Activated T-helper 2 cell treated with anti-CD3 and anti-CD28 coated beads, Interferon-gamma antibody, Interleukin-2, Interleukin-4, amounts not matched to agents 10 μg/mL and 5 μg/mL and 100 μg/mL, durations not matched to agents 14 hours and 24 hours and 36 hours (primary cell): ENCODE measurements at regions not wholly inside any gene's neighbourhood (a gene's known extent, or its start where the extent isn't known, plus 50 kb on each side); places are given as distances from the start of the nearest gene placed in this dataset.
"Not testable (repeated sequence)": the region's sequence is repeated elsewhere in the genome, so short reads cannot be mapped to it uniquely, and the experiment has no call there.

Experiments used
- DNase-seq: peaks from one replicate; pipeline ENCODE4 v3.0.0; 2021; ENCODE audit warnings: low spot score
- H3K27ac Mint-ChIP-seq: one replicate; pipeline ENCODE4 v1.8.0; 2021; ENCODE audit warnings: mixed read lengths
- H3K27me3 Mint-ChIP-seq: one replicate; pipeline ENCODE4 v1.8.0; 2021; ENCODE audit warnings: low read depth, mixed read lengths
- H3K36me3 Mint-ChIP-seq: one replicate; pipeline ENCODE4 v1.8.0; 2021; ENCODE audit warnings: low read depth, mixed read lengths
- H3K4me1 Mint-ChIP-seq: one replicate; pipeline ENCODE4 v1.8.0; 2021; ENCODE audit warnings: low read depth, mixed read lengths
- H3K4me3 Mint-ChIP-seq: one replicate; pipeline ENCODE4 v1.8.0; 2021; ENCODE audit warnings: low read depth, mild to moderate bottlenecking, moderate library complexity, mixed read lengths
- H3K9me3 Mint-ChIP-seq: one replicate; pipeline ENCODE4 v1.8.0; 2021; ENCODE audit warnings: mixed read lengths
- intact Hi-C: fragments of 100-400 bp; cut with micrococcal nuclease; formaldehyde crosslinking; loops from one replicate; pipeline ENCODE4 v1.15.1; 2023

- DNase-seq = no peak
- H3K36me3 Mint-ChIP-seq = no peaks in the 10 kb centered on the region
- no peak overlapping the region for H3K27ac Mint-ChIP-seq
- intact Hi-C loops = no loop called here
- no peak overlapping the region for H3K4me3 Mint-ChIP-seq
- H3K9me3 Mint-ChIP-seq = no peaks in the 10 kb centered on the region
- no peaks in the 10 kb centered on the region for H3K27me3 Mint-ChIP-seq
- H3K4me1 Mint-ChIP-seq = no peaks in the 10 kb centered on the region
Observed at GRCh38 chr7:10734595-10734994, 239.1 kb upstream of the PHF14 start.

DNA sequence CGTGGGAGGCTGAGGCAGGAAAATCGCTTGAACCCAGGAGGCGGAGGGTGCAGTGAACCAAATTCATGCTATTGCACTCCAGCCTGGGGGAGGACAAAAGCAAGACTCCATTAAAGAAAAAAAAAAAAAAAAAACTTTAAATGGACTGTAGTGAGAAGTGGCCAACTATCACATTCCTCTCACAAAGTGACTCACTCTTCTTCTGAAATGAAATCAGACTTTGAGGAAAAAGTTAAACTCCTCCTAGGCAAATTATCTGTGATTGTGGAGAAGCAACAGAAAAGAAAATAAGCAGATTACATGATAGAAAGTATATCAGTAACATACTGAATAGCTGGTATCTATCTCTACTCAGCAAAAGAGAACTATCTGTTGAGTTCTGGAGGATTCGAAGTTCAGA lies 234.3 kb upstream of the PHF14 start:
- no peak overlapping the region for H3K4me3 Mint-ChIP-seq
- no peaks in the 10 kb centered on the region for H3K27me3 Mint-ChIP-seq
- H3K36me3 Mint-ChIP-seq = no peaks in the 10 kb centered on the region
- no peak overlapping the region for H3K27ac Mint-ChIP-seq
- DNase-seq = no peak
- intact Hi-C loops = no loop called here
- no peaks in the 10 kb centered on the region for H3K9me3 Mint-ChIP-seq
- H3K4me1 Mint-ChIP-seq = no peaks in the 10 kb centered on the region

GRCh38 chr7:10740805-10741204 lies 232.9 kb upstream of the PHF14 start:
- Mint-ChIP-seq H3K4me1 (no peaks in the 10 kb centered on the region), H3K36me3 (no peaks in the 10 kb centered on the region), H3K9me3 (peaks cover 11% of the 10 kb centered on the region), H3K4me3 (no peak overlapping the region), H3K27me3 (no peaks in the 10 kb centered on the region), H3K27ac (no peak overlapping the region)
- DNase-seq = no peak
- intact Hi-C loops = no loop called here

DNA sequence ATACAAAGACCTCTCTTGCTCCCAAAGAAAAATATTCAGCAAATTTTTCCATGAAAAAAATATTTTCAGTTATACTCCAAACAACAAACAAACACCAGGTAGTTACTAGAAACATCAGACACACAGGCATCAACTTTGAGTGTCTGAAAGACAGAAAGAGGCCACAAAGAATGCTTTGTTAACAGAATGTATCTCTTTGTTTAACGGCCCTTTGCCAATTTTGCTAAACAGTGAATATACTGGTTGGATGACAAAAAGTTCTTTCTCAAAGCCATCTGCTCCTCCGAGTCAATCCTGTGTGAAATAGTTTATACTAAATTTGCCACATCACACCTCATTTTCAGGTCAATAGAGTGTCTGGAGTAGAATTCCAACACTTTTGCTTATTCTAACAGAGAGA lies 216.7 kb upstream of the PHF14 start:
- DNase-seq = no peak
- Mint-ChIP-seq H3K27ac (no peak overlapping the region), H3K27me3 (no peaks in the 10 kb centered on the region), H3K4me3 (no peak overlapping the region), H3K9me3 (peaks cover 16% of the 10 kb centered on the region), H3K4me1 (no peaks in the 10 kb centered on the region), H3K36me3 (no peaks in the 10 kb centered on the region)
- intact Hi-C loops = no loop called here

DNA sequence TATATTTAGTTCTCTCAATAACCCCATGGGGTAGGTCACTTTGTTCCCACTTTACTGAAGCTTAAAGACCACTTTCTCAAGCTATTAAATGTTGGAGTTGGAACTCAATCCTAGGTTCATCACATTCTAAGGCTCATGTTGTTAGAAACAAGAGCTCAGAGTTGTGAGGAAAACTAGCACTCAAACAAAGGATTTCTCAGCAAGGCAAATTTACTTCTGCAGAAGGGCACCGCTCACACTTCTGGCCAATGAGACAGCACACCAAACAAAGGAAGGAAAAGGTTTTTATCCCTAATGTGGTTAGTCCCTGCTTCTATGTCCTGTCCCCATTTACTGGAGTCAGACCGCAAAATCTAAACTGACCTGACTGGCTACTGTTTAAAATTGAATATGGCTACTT lies 214.6 kb upstream of the PHF14 start:
- no peaks in the 10 kb centered on the region for H3K36me3 Mint-ChIP-seq

GRCh38 chr7:10767771-10768170 lies 205.9 kb upstream of the PHF14 start:
- Mint-ChIP-seq H3K4me1 (no peaks in the 10 kb centered on the region), H3K9me3 (no peaks in the 10 kb centered on the region), H3K27ac (no peak overlapping the region), H3K4me3 (no peak overlapping the region), H3K27me3 (no peaks in the 10 kb centered on the region), H3K36me3 (no peaks in the 10 kb centered on the region)
- DNase-seq = no peak
- intact Hi-C loops = no loop called here

More for the DNA sequence above, 214.6 kb upstream of the PHF14 start:
- intact Hi-C loops = no loop called here
- peaks cover 16% of the 10 kb centered on the region for H3K9me3 Mint-ChIP-seq
- no peak overlapping the region for H3K27ac Mint-ChIP-seq
- no peak for DNase-seq
- H3K4me1 Mint-ChIP-seq = no peaks in the 10 kb centered on the region
- H3K27me3 Mint-ChIP-seq = no peaks in the 10 kb centered on the region
- no peak overlapping the region for H3K4me3 Mint-ChIP-seq

- Mint-ChIP-seq H3K36me3 (no peaks in the 10 kb centered on the region), H3K27ac (no peak overlapping the region), H3K27me3 (no peaks in the 10 kb centered on the region), H3K9me3 (no peaks in the 10 kb centered on the region), H3K4me3 (no peak overlapping the region), H3K4me1 (no peaks in the 10 kb centered on the region)
- no peak for DNase-seq
- intact Hi-C loops = no loop called here
Observed at GRCh38 chr7:10770176-10770575, 203.5 kb upstream of the PHF14 start.

GRCh38 chr7:10773430-10773829 lies 200.2 kb upstream of the PHF14 start:
- no peak overlapping the region for H3K4me3 Mint-ChIP-seq
- H3K36me3 Mint-ChIP-seq = no peaks in the 10 kb centered on the region
- no peaks in the 10 kb centered on the region for H3K9me3 Mint-ChIP-seq
- intact Hi-C loops = no loop called here
- H3K27me3 Mint-ChIP-seq = no peaks in the 10 kb centered on the region
- DNase-seq = no peak
- no peaks in the 10 kb centered on the region for H3K4me1 Mint-ChIP-seq
- H3K27ac Mint-ChIP-seq = no peak overlapping the region

- DNase-seq = no peak
- Mint-ChIP-seq H3K9me3 (no peaks in the 10 kb centered on the region), H3K4me1 (no peaks in the 10 kb centered on the region), H3K27me3 (no peaks in the 10 kb centered on the region), H3K27ac (no peak overlapping the region), H3K4me3 (no peak overlapping the region), H3K36me3 (no peaks in the 10 kb centered on the region)
- intact Hi-C loops = no loop called here
Observed at GRCh38 chr7:10779465-10780399, 193.9 kb upstream of the PHF14 start.

GRCh38 chr7:10780400-10780747 lies 193.3 kb upstream of the PHF14 start:
- Mint-ChIP-seq H3K4me3 (no peak overlapping the region), H3K27me3 (no peaks in the 10 kb centered on the region), H3K4me1 (no peaks in the 10 kb centered on the region), H3K36me3 (no peaks in the 10 kb centered on the region), H3K27ac (no peak overlapping the region), H3K9me3 (no peaks in the 10 kb centered on the region)
- no peak for DNase-seq
- intact Hi-C loops = no loop called here

DNA sequence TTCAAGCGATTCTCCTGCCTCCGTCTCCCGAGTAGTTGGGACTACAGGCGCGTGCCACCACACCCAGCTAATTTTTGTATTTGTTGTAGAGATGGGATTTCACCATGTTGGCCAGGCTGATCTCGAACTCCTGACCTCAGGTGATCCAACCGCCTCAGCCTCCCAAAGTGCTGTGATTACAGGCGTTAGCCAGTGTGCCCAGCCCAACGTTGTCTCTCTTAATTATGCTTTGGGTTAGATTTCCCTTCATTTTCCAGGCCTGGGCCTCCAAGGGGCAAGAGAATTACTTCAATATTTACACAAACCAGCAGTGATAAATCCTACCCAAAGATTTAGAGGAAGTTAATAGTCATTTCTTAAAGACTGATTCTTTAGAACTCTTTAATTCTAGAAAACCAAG lies 186.7 kb upstream of the PHF14 start:
- intact Hi-C loops, H3K36me3 Mint-ChIP-seq, H3K27ac Mint-ChIP-seq, DNase-seq, H3K4me1 Mint-ChIP-seq, H3K9me3 Mint-ChIP-seq, H3K4me3 Mint-ChIP-seq, H3K27me3 Mint-ChIP-seq: not testable (repeated sequence)

DNA sequence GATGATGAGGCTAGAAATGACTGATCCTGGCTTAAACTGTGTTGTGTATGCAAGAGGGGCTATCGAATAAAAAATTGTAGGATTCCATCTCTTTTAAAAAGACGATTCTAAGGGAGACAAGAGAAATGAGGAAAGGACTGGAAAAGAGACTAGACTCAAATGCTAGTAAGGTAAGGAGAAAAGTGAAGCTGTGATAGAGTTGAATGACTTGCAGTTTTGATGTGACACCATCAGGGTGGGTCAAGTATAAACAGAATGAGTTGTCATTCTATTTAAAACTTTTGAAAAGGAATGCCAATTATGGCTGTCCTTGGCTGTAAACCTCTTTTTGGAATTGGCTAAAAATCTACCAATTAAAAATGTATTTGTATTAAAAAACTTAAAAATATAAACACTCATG lies 184.5 kb upstream of the PHF14 start:
- Mint-ChIP-seq H3K27ac (no peak overlapping the region), H3K9me3 (no peaks in the 10 kb centered on the region), H3K4me3 (no peak overlapping the region), H3K27me3 (no peaks in the 10 kb centered on the region), H3K36me3 (no peaks in the 10 kb centered on the region), H3K4me1 (no peaks in the 10 kb centered on the region)
- intact Hi-C loops = no loop called here
- no peak for DNase-seq

DNA sequence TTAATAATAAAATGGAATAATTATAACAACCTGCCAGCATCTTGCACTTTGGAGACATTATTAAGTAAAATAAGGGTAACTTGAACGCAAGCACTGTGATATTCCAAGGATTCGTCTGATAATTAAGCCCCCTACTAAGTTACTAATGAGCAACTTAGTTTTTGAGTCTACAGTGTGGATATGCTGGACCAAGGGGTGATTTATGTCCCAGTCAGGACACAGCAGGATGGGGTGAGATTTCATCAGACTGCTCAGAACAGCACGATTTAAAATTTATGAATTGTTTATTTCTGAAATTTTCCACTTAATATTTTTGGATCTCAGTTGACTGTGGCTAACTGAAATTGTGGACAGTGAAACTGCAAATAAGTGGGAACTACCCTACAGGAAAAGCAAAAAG lies 182.8 kb upstream of the PHF14 start:
- DNase-seq = no peak
- Mint-ChIP-seq H3K36me3 (no peaks in the 10 kb centered on the region), H3K4me3 (no peak overlapping the region), H3K4me1 (no peaks in the 10 kb centered on the region), H3K9me3 (no peaks in the 10 kb centered on the region), H3K27ac (no peak overlapping the region), H3K27me3 (no peaks in the 10 kb centered on the region)
- intact Hi-C loops = no loop called here
